A673 (cell line): ENCODE measurements at regions not wholly inside any gene's neighbourhood (a gene's known extent, or its start where the extent isn't known, plus 50 kb on each side); places are given as distances from the start of the nearest gene placed in this dataset.

Experiments
- BruUV-seq: library from RNA; stranded (reverse); fragments of 400-500 nt; replicated peaks from 2 replicates; lab custom pipeline; 2021; lab: Mats Ljungman, UMichigan
- CTCF ChIA-PET: fragments of 300-600 bp; sonication (Branson Sonifier 250); formaldehyde crosslinking; loops from one replicate; lab custom pipeline; 2022; ENCODE audit warnings: antibody characterized with exemption; lab: Charles Lee
- POLR2A ChIA-PET: fragments of 300-600 bp; sonication (Branson Sonifier 250); formaldehyde crosslinking; loops from one replicate; lab custom pipeline; 2022; ENCODE audit warnings: antibody characterized with exemption; ENCODE audit not compliant: low non-redundant PET; lab: Charles Lee
- DNase-seq: peaks from one replicate; pipeline ENCODE4 v3.0.0-alpha.2; 2015; ENCODE audit warnings: low spot score
- H3K27ac ChIP-seq: fragments of 200-600 bp; sonication (generic); 2 replicates; pipeline ENCODE4 v1.5.1; 2016; ENCODE audit warnings: mixed run types, low read depth, mild to moderate bottlenecking, mixed read lengths, antibody characterized with exemption, low read length; ENCODE audit not compliant: poor library complexity, severe bottlenecking
- H3K27me3 ChIP-seq: fragments of 200-600 bp; sonication (generic); replicated peaks from 2 replicates; pipeline ENCODE4 v1.6.1; 2017; ENCODE audit warnings: mixed run types, low read depth, mild to moderate bottlenecking, mixed read lengths, antibody characterized with exemption, low read length; ENCODE audit not compliant: insufficient read depth, poor library complexity
- H3K36me3 ChIP-seq: fragments of 200-600 bp; sonication (generic); 2 replicates; pipeline ENCODE4 v1.6.1; 2016; ENCODE audit warnings: mixed run types, mild to moderate bottlenecking, mixed read lengths, antibody characterized with exemption, low read length; ENCODE audit not compliant: insufficient read depth, poor library complexity, severe bottlenecking
- H3K4me1 ChIP-seq: fragments of 200-600 bp; sonication (generic); 2 replicates; pipeline ENCODE4 v1.6.1; 2017; ENCODE audit warnings: mixed run types, mild to moderate bottlenecking, mixed read lengths, antibody characterized with exemption, low read length; ENCODE audit not compliant: insufficient read depth, poor library complexity, severe bottlenecking
- H3K4me3 ChIP-seq: fragments of 200-600 bp; sonication (generic); 2 replicates; pipeline ENCODE4 v1.5.1; 2016; ENCODE audit warnings: low read depth, mixed run types, mild to moderate bottlenecking, mixed read lengths, low read length; ENCODE audit not compliant: poor library complexity, severe bottlenecking
- H3K9me3 ChIP-seq: fragments of 200-600 bp; sonication (generic); 2 replicates; pipeline ENCODE4 v1.6.1; 2016; ENCODE audit warnings: mixed run types, low read depth, mild to moderate bottlenecking, mixed read lengths, antibody characterized with exemption, low read length; ENCODE audit not compliant: poor library complexity, severe bottlenecking
- EZH2 ChIP-seq: fragments of 200-600 bp; sonication (generic); IDR thresholded peaks from 2 replicates; pipeline ENCODE4 v1.6.1; 2017; ENCODE audit warnings: borderline replicate concordance, low read depth, mild to moderate bottlenecking, mixed read lengths, antibody characterized with exemption, low read length; ENCODE audit not compliant: poor library complexity, severe bottlenecking
- intact Hi-C: fragments of 100-400 bp; cut with micrococcal nuclease; formaldehyde crosslinking; loops from one replicate; pipeline ENCODE4 v1.10.0; 2022; ENCODE audit not compliant: unreplicated experiment
- TF ChIP-seq, protein P1 (sequence below): fragments of 300-800, 200-600 bp; sonication (generic); conservative IDR thresholded peaks from 2 replicates; pipeline ENCODE4 v1.5.1; 2017; ENCODE audit warnings: low read depth, mild to moderate bottlenecking, antibody characterized with exemption, low read length, moderate library complexity, mixed read lengths

DNA sequence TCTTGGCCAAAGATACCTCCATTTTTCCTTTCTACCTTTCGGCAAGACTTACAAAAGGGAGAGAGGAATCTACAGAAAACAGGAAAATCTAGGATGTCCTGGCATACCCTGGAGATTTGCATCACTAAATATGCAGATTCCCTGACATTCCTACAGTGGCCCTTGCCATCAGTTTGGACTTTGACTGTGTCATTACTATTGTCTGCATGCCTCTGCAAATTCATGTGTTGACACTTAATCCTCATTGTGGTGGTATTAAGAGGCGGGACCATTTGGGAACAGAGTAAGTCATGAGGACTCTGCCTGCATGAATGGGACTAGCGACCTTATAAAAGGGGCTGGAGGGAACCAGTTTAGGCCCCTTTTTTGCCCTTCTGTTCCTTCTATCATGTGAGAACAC, 50.5 kb upstream of the DTNBP1 start:
- POLR2A ChIA-PET, result no interaction called here

DNA sequence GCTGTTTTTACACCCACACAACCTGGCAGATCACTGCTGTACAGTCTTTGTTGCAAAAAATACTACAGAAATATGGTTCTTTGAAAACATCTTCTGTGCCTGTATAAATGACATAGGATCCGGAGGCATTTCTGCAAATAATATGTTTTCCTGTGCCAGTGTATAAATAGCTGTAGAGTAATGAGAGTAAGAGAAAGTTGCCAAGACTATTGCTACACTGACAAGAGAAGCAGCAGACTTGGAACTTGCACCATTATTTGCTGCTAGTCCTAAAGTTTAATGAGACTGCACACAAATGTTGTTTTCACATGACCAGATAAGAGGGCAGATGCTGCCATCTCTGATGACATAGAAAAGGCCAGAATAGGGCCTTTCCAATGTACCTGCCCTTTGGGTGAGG, 50.0 kb upstream of the DTNBP1 start:
- H3K9me3 ChIP-seq, result no peaks in the 10 kb centered on the region
- no peaks in the 10 kb centered on the region for H3K36me3 ChIP-seq
- TF ChIP-seq EZH2, result no peak
- TF ChIP-seq, protein P1, sequence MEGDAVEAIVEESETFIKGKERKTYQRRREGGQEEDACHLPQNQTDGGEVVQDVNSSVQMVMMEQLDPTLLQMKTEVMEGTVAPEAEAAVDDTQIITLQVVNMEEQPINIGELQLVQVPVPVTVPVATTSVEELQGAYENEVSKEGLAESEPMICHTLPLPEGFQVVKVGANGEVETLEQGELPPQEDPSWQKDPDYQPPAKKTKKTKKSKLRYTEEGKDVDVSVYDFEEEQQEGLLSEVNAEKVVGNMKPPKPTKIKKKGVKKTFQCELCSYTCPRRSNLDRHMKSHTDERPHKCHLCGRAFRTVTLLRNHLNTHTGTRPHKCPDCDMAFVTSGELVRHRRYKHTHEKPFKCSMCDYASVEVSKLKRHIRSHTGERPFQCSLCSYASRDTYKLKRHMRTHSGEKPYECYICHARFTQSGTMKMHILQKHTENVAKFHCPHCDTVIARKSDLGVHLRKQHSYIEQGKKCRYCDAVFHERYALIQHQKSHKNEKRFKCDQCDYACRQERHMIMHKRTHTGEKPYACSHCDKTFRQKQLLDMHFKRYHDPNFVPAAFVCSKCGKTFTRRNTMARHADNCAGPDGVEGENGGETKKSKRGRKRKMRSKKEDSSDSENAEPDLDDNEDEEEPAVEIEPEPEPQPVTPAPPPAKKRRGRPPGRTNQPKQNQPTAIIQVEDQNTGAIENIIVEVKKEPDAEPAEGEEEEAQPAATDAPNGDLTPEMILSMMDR, result no peak
- no peak for DNase-seq
- CTCF ChIA-PET, result no interaction called here
- no peaks in the 10 kb centered on the region for H3K27me3 ChIP-seq
- no TSS peak for BruUV-seq
- intact Hi-C loops, result no loop called here
- H3K4me3 ChIP-seq, result no peak overlapping the region
- POLR2A ChIA-PET, result no interaction called here
- no peak overlapping the region for H3K27ac ChIP-seq
- no peaks in the 10 kb centered on the region for H3K4me1 ChIP-seq

More for the DNA sequence above, 50.5 kb upstream of the DTNBP1 start:
- no peak overlapping the region for H3K27ac ChIP-seq
- CTCF ChIA-PET, result no interaction called here
- BruUV-seq, result no TSS peak
- DNase-seq, result no peak
- no peaks in the 10 kb centered on the region for H3K4me1 ChIP-seq
- TF ChIP-seq, protein P1, result no peak
- no peak for TF ChIP-seq EZH2
- H3K27me3 ChIP-seq, result no peaks in the 10 kb centered on the region
- no peaks in the 10 kb centered on the region for H3K36me3 ChIP-seq
- no peak overlapping the region for H3K4me3 ChIP-seq
- no peaks in the 10 kb centered on the region for H3K9me3 ChIP-seq
- intact Hi-C loops, result no loop called here
